HS-5 (cell line): ENCODE measurements at regions not wholly inside any gene's neighbourhood (a gene's known extent, or its start where the extent isn't known, plus 50 kb on each side); places are given as distances from the start of the nearest gene placed in this dataset.

ENCODE experiments used
- DNase-seq: peaks from one replicate; pipeline ENCODE4 v3.0.0-alpha.2; 2012; ENCODE audit warnings: low read depth

GRCh38 chr9:86893811-86894490 is 53.4 kb downstream of the GAS1 start:
- DNase-seq = no peak

GRCh38 chr9:86892576-86892975 is 54.7 kb downstream of the GAS1 start:
- peak; percentile 4 for DNase-seq

- DNase-seq = no peak
Measured at GRCh38 chr9:86891886-86892437, 55.3 kb downstream of the GAS1 start.

GRCh38 chr9:86891091-86891490 is 56.2 kb downstream of the GAS1 start:
- no peak for DNase-seq

- no peak for DNase-seq
Measured at GRCh38 chr9:86885232-86885631, 62.1 kb downstream of the GAS1 start.

- no peak for DNase-seq
Measured at GRCh38 chr9:86876621-86877196, 70.6 kb downstream of the GAS1 start.

- DNase-seq = no peak
Measured at GRCh38 chr9:86868616-86869015, 78.7 kb downstream of the GAS1 start.

- DNase-seq = no peak
Measured at GRCh38 chr9:86867804-86868313, 79.4 kb downstream of the GAS1 start.

GRCh38 chr9:86865952-86866351 is 81.4 kb downstream of the GAS1 start:
- DNase-seq = no peak

- no peak for DNase-seq
Measured at GRCh38 chr9:86860006-86860405, 87.3 kb downstream of the GAS1 start.

- DNase-seq = no peak
Measured at GRCh38 chr9:86859056-86859455, 88.2 kb downstream of the GAS1 start.

GRCh38 chr9:86858009-86858408 is 89.3 kb downstream of the GAS1 start:
- no peak for DNase-seq

- no peak for DNase-seq
Measured at GRCh38 chr9:86856259-86856658, 91.0 kb downstream of the GAS1 start.

GRCh38 chr9:86854898-86855523 is 92.3 kb downstream of the GAS1 start:
- peak; percentile 74 for DNase-seq

- no peak for DNase-seq
Measured at GRCh38 chr9:86846656-86847055, 100.7 kb downstream of the GAS1 start.

GRCh38 chr9:86843206-86843605 is 104.1 kb downstream of the GAS1 start:
- no peak for DNase-seq

GRCh38 chr9:86842573-86842972 is 104.7 kb downstream of the GAS1 start:
- DNase-seq = no peak

- no peak for DNase-seq
Measured at GRCh38 chr9:86839522-86839921, 107.8 kb downstream of the GAS1 start.

- no peak for DNase-seq
Measured at GRCh38 chr9:86838519-86839497, 108.5 kb downstream of the GAS1 start.

GRCh38 chr9:86837345-86837744 is 110.0 kb downstream of the GAS1 start:
- DNase-seq = no peak

- DNase-seq = no peak
Measured at GRCh38 chr9:86836797-86837196, 110.5 kb downstream of the GAS1 start.

GRCh38 chr9:86836266-86836665 is 111.0 kb downstream of the GAS1 start:
- DNase-seq = no peak
